GM10266 (cell line): ENCODE measurements at regions not wholly inside any gene's neighbourhood (a gene's known extent, or its start where the extent isn't known, plus 50 kb on each side); places are given as distances from the start of the nearest gene placed in this dataset.

Experiments used
- DNase-seq: peaks from one replicate; pipeline ENCODE4 v3.0.0; 2012; ENCODE audit errors: extremely low spot score
- TF ChIP-seq, protein P1 (sequence below): IDR thresholded peaks from 2 replicates; pipeline ENCODE4 v1.5.1; 2012; ENCODE audit warnings: mild to moderate bottlenecking, low read depth; ENCODE audit not compliant: control insufficient read depth, insufficient read depth; ENCODE audit errors: missing control alignments

DNA sequence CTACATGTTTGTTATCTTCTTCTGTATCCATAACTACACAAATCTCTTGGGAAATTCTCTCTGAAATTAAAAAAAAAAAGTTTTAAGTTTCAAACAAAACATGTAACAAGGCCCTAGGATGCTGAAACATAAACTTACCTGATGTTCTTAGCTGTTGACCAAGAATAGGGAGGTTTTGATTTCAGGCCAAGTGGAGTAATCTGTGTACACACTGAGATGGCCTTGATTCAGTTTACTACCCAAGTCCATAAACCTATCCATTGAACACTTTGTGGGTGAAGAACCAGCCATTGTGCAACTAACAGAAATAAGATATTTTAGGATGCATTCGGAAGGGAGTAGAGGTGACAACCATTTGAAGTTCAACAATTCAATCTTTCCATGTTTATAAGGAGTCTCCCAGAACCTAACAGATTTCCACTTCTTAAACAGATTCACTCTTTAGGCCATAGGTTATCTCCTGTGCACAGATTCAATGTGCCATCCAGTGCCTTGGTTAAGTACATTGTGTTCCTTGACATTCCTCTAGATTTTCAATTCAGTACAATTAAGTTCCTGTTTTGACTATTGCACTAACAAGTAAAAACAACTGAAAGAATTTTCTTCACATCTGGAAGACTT lies 143.1 kb downstream of the CRPPA start:
- TF ChIP-seq, protein P1, sequence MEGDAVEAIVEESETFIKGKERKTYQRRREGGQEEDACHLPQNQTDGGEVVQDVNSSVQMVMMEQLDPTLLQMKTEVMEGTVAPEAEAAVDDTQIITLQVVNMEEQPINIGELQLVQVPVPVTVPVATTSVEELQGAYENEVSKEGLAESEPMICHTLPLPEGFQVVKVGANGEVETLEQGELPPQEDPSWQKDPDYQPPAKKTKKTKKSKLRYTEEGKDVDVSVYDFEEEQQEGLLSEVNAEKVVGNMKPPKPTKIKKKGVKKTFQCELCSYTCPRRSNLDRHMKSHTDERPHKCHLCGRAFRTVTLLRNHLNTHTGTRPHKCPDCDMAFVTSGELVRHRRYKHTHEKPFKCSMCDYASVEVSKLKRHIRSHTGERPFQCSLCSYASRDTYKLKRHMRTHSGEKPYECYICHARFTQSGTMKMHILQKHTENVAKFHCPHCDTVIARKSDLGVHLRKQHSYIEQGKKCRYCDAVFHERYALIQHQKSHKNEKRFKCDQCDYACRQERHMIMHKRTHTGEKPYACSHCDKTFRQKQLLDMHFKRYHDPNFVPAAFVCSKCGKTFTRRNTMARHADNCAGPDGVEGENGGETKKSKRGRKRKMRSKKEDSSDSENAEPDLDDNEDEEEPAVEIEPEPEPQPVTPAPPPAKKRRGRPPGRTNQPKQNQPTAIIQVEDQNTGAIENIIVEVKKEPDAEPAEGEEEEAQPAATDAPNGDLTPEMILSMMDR = no peak
- DNase-seq = no peak

DNA sequence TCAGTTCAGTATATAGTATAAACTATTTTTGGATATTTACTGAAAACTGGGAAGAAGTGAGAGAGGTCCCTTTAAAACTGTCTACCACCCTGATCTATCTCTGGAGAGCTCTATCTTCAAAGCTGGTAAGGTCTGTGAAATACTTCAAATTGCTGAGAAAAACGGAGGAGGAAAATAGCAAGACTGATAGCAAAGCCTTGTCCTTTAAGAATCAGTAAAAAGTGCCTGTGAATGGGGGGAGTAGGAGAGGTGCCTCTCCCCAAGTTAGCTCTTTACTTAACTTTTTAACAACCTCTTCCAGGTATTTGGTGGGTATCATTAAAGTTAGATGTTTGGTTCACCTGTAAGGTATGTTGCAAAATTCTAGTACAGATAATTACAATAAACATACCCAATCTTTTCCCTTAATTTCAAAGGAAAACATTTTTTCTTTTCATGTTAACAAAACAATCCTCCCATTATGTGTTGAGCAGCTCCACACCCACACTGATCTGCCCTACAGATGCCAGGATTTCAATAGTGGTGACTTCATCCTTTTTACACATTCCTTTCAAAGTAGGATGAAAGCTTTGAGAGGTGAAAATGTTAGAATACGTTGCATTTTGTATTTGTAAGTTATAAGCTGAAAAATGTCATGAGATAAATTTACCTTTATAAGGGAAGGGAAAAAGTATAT lies 149.2 kb downstream of the CRPPA start:
- DNase-seq = no peak
- TF ChIP-seq, protein P1 = no peak

DNA sequence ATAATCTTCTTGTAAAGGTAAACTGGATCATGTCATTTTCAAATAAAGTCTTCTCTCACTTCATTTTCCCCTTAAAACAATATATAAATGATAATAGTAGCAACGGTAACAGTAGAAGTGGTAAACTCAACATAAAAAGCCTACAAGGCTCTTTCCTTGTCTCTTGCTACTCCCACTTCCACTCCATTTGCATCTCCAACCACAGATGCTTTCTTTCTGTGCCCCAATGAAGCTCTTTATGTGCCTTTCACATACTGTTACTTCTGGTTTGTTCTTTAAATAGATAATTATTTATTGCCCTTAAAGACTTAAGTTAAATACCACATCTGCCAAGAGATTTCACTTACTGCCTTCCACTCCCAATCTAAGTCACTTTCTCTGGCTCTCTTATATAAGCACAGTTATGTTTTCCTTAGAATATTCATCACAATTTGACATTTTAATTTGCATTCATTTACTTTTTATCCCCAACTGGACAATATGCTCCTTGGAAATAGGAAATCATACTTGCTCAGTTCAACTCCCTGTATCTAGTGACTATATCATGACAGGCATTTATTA lies 149.9 kb downstream of the CRPPA start:
- no peak for DNase-seq
- TF ChIP-seq, protein P1 = no peak

DNA sequence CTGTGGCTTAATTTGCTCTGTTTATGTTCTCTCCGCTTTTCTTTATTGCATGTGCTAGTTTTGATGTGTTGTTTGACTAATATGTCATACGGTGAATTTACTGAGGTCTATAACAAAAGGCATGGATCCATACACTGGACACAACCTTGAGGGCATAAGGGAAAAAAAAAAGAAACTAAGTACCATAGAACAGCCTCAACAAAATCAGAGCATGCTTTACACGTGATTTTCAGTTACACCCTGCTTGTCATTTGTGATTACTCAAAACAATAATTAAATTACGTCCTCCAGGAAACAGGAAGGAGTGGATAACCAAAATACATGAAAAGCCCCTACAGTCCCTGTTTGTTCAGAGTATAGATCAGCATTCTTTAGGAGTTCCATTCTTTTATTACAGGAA lies 150.5 kb downstream of the CRPPA start:
- no peak for DNase-seq
- TF ChIP-seq, protein P1 = no peak

DNA sequence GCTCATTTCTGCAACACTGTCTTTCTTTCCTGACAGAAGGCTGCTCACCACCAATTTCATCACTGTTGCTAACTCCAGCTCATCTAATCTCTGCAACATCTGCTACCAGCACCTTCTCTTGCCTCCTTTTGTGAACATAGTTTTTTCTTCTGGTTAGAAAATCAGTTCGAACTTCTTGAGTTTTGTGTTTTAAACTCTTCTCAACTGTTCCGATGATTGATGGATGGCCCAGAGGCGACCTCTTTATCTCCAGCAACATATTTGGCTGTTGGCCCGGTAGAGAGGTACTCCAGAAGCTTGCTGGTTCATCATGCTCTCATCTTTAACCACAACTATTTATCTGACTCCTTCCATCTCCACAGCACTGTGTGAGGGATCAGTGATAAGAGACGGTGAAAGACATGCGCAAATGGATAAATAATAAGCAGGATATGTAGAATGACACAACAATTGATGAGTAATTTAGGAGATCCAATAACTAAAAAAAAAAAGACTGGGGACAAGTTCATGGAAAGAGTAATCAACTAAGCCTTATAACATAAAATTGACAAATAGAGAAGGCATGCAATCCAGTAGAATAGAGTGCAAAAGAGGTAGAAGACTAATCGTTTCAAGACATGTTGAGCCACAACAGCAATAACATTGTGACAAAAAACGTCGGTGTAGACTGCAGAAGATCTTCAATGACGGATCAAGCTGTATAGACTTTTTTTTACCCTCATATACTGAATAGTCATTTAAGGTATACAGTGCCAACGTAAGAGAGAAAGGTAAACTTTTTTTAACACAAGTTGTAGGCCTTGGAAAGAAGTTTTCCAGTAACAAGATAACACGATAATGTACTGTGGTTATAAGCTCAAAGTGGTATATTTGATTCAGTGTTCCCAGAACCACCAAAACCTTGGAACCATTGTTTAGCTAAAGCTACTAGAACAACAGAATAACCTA lies 152.2 kb downstream of the CRPPA start:
- DNase-seq = no peak

DNA sequence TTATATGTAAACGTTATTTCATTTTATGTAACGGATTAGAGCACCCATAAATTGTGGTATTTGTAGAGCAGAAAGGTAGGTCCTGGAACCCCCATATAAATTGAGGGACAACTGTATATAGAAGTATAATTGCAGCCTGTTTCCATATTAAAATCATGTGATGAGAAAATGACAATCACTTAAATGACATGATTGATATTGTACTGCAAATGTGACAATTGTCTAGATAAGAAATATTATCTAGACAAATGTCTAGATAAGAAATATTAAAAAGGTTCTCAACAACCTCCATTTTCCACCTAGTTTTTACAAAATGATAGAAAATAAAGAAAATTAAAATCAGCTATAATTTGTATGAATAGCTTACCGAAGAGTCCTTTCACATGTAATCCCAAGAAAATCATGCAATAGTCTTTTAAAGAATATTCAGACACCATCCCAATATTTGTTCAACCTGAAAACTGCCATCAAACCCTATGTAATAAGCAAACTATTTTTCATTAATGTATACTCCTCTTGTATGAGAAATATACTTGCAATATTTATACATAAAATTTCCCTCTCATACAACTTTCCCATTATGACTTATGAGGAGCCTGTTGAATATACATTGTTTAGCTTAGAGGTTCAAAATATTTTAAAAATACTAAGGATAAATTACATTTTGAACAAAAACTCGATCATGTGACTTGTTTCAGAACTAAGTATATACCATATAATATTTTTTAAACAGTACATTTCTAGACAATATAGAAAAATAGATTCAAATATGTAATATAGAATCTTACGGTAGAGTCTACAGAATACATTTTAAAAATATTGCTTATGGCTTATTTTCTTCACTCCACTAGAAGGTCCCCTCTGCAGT lies 153.2 kb downstream of the CRPPA start:
- TF ChIP-seq, protein P1 = no peak
- DNase-seq = no peak

More for the DNA sequence above, 152.2 kb downstream of the CRPPA start:
- TF ChIP-seq, protein P1 = no peak
